OCI-LY7 (cell line): ENCODE measurements at regions not wholly inside any gene's neighbourhood (a gene's known extent, or its start where the extent isn't known, plus 50 kb on each side); places are given as distances from the start of the nearest gene placed in this dataset.

Experiments
- BruUV-seq: library from RNA; stranded (reverse); fragments of 400-500 nt; replicated peaks from 2 replicates; lab custom pipeline; 2021; lab: Mats Ljungman, UMichigan
- CTCF ChIA-PET: fragments of 300-600 bp; sonication (Branson Sonifier 250); formaldehyde crosslinking; loops from one replicate; lab custom pipeline; 2022; ENCODE audit warnings: antibody characterized with exemption; ENCODE audit not compliant: unreplicated experiment; lab: Charles Lee
- POLR2A ChIA-PET: fragments of 300-600 bp; sonication (Branson Sonifier 250); formaldehyde crosslinking; loops from one replicate; lab custom pipeline; 2022; ENCODE audit warnings: antibody characterized with exemption; lab: Charles Lee
- DNase-seq: peaks from one replicate; pipeline ENCODE4 v3.0.0-alpha.2; 2015; ENCODE audit warnings: low spot score
- H2AFZ ChIP-seq: fragments of 200-600 bp; sonication (generic), shearing (Covaris generic); 2 replicates; pipeline ENCODE4 v1.6.1; 2014; ENCODE audit warnings: mild to moderate bottlenecking, antibody characterized with exemption, low read length, moderate library complexity
- H3K27ac ChIP-seq: fragments of 200-600 bp; sonication (generic); 2 replicates; pipeline ENCODE4 v1.5.1; 2014; ENCODE audit warnings: mixed run types, low read depth, mild to moderate bottlenecking, moderate library complexity, low read length, inconsistent platforms; ENCODE audit not compliant: poor library complexity, severe bottlenecking
- H3K36me3 ChIP-seq: fragments of 200-600 bp; sonication (generic); 2 replicates; pipeline ENCODE4 v1.6.1; 2014; ENCODE audit warnings: mild to moderate bottlenecking, antibody characterized with exemption, low read length, moderate library complexity, mixed read lengths; ENCODE audit not compliant: insufficient read depth
- H3K4me1 ChIP-seq: fragments of 200-600 bp; sonication (generic); 2 replicates; pipeline ENCODE4 v1.5.1; 2014; ENCODE audit warnings: mild to moderate bottlenecking, low read length; ENCODE audit not compliant: insufficient read depth, poor library complexity, severe bottlenecking
- H3K4me2 ChIP-seq: fragments of 200-600 bp; sonication (generic); 2 replicates; pipeline ENCODE4 v1.6.1; 2014; ENCODE audit warnings: mild to moderate bottlenecking, low read length
- H3K4me3 ChIP-seq: fragments of 200-600 bp; sonication (generic); 2 replicates; pipeline ENCODE4 v1.5.1; 2014; ENCODE audit warnings: mild to moderate bottlenecking, low read depth, low read length; ENCODE audit not compliant: poor library complexity, severe bottlenecking
- H3K79me2 ChIP-seq: fragments of 200-600 bp; sonication (generic); 2 replicates; pipeline ENCODE4 v1.6.1; 2016; ENCODE audit warnings: low read depth, mild to moderate bottlenecking, low read length, moderate library complexity, mixed read lengths; ENCODE audit not compliant: insufficient read depth
- H3K9me2 ChIP-seq: fragments of 200-600 bp; sonication (generic); 2 replicates; pipeline ENCODE4 v1.6.1; 2016; ENCODE audit warnings: mild to moderate bottlenecking, low read length, mixed read lengths; ENCODE audit not compliant: insufficient read depth
- H3K9me3 ChIP-seq: fragments of 200-600 bp; sonication (generic); 2 replicates; pipeline ENCODE4 v1.6.1; 2014; ENCODE audit warnings: mild to moderate bottlenecking, mixed run types, low read length, mixed read lengths
- H4K20me1 ChIP-seq: fragments of 200-600 bp; sonication (generic); 2 replicates; pipeline ENCODE4 v1.6.1; 2014; ENCODE audit warnings: mild to moderate bottlenecking, antibody characterized with exemption, low read length, moderate library complexity, mixed read lengths; ENCODE audit not compliant: insufficient read depth
- EZH2phosphoT487 ChIP-seq: fragments of 200-600 bp; sonication (generic); IDR thresholded peaks from 2 replicates; pipeline ENCODE4 v1.6.1; 2018; ENCODE audit warnings: low read depth, borderline replicate concordance, mild to moderate bottlenecking, mixed run types, antibody characterized with exemption, low read length, moderate library complexity, mixed read lengths
- intact Hi-C: fragments of 100-400 bp; cut with micrococcal nuclease; formaldehyde crosslinking; loops from one replicate; pipeline ENCODE4 v1.10.0; 2022; ENCODE audit not compliant: unreplicated experiment
- TF ChIP-seq, protein P1 (sequence below): fragments of 200-600 bp; sonication (generic); conservative IDR thresholded peaks from 2 replicates; pipeline ENCODE4 v1.5.1; 2014; ENCODE audit warnings: mild to moderate bottlenecking, antibody characterized with exemption, low read length, moderate library complexity, mixed read lengths

DNA sequence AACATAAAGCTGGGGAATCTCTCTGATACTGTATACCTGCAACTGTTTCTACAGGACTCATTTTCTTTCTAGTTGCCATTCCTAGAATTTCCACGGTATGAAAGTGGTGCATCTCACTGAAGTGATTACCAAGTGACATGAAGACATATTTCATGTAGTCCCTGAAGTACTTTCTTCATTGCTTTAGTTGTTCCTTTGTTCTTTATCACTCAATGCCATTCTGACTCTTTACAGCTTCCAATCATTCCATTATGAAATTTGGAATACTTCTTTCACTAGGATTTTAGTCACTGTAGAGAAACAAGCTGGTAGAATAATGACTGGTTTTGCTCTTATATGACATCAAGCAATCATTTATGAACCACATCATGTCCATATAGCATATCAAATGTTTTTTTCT, 645.1 kb downstream of the CDH18 start:
- peaks cover 13% of the 10 kb centered on the region; the same call in 1 of the 2 replicates for H3K9me3 ChIP-seq
- no peaks in the 10 kb centered on the region for H4K20me1 ChIP-seq
- ChIA-PET POLR2A (interaction anchor here (0.6 to 2.4 kb wide), 3 partner anchors 11 to 45 kb away, joined by 4 to 10 read pairs (median 4); no protein-coding TSS in a partner anchor), CTCF (interaction anchor here (0.9 kb wide), 1 partner anchor 13 kb away, joined by 3 read pairs; no protein-coding TSS in a partner anchor)
- H3K9me2 ChIP-seq, result no peaks in the 10 kb centered on the region
- H3K4me1 ChIP-seq, result peaks cover 7% of the 10 kb centered on the region
- no TSS peak for BruUV-seq
- no peak overlapping the region for H3K27ac ChIP-seq
- H3K36me3 ChIP-seq, result no peaks in the 10 kb centered on the region
- TF ChIP-seq, protein P1, sequence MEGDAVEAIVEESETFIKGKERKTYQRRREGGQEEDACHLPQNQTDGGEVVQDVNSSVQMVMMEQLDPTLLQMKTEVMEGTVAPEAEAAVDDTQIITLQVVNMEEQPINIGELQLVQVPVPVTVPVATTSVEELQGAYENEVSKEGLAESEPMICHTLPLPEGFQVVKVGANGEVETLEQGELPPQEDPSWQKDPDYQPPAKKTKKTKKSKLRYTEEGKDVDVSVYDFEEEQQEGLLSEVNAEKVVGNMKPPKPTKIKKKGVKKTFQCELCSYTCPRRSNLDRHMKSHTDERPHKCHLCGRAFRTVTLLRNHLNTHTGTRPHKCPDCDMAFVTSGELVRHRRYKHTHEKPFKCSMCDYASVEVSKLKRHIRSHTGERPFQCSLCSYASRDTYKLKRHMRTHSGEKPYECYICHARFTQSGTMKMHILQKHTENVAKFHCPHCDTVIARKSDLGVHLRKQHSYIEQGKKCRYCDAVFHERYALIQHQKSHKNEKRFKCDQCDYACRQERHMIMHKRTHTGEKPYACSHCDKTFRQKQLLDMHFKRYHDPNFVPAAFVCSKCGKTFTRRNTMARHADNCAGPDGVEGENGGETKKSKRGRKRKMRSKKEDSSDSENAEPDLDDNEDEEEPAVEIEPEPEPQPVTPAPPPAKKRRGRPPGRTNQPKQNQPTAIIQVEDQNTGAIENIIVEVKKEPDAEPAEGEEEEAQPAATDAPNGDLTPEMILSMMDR, result no peak
- TF ChIP-seq EZH2phosphoT487, result no peak
- H3K79me2 ChIP-seq, result no peaks in the 10 kb centered on the region
- H2AFZ ChIP-seq, result peak overlapping the region; percentile 18; the same call in 1 of the 2 replicates
- H3K4me3 ChIP-seq, result no peak overlapping the region
- DNase-seq, result no peak
- no peak overlapping the region for H3K4me2 ChIP-seq
- intact Hi-C loops, result no loop called here

DNA sequence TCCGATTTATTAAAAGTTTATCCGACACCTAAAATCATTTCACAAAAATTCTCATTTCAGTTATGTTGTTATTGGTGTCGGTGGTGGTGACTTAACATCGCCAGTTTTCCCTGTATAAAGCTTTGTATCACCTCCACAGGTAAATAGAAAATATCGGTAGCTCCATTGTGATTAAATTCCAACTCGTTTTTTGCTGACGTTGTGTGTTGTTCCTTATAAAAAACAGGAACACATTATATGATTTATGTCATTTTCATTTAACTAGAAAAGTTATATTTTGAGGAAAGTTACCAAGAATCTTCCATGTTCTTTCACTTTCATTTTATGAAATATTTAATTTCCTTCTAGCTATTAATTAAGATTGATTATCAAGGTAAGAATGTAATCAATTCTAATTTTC, 635.9 kb downstream of the CDH18 start:
- peaks cover 12% of the 10 kb centered on the region for H3K4me1 ChIP-seq
- no peaks in the 10 kb centered on the region for H3K9me2 ChIP-seq
- no peak overlapping the region for H3K4me2 ChIP-seq
- H2AFZ ChIP-seq, result no peak overlapping the region
- no TSS peak for BruUV-seq
- DNase-seq, result no peak
- 0 out of 2 replicates have a peak, but pooled peaks cover 8% of the 10 kb centered on the region for H3K9me3 ChIP-seq
- no peak overlapping the region for H3K27ac ChIP-seq
- POLR2A ChIA-PET, result interaction anchor here (0.8 to 1.8 kb wide), 6 partner anchors 8 to 86 kb away, joined by 3 to 8 read pairs (median 4); no protein-coding TSS in a partner anchor
- no peaks in the 10 kb centered on the region for H3K79me2 ChIP-seq
- no peak overlapping the region for H3K4me3 ChIP-seq
- CTCF ChIA-PET, result no interaction called here
- intact Hi-C loops, result no loop called here
- no peaks in the 10 kb centered on the region for H4K20me1 ChIP-seq
- TF ChIP-seq EZH2phosphoT487, result no peak
- TF ChIP-seq, protein P1, result no peak
- H3K36me3 ChIP-seq, result no peaks in the 10 kb centered on the region

DNA sequence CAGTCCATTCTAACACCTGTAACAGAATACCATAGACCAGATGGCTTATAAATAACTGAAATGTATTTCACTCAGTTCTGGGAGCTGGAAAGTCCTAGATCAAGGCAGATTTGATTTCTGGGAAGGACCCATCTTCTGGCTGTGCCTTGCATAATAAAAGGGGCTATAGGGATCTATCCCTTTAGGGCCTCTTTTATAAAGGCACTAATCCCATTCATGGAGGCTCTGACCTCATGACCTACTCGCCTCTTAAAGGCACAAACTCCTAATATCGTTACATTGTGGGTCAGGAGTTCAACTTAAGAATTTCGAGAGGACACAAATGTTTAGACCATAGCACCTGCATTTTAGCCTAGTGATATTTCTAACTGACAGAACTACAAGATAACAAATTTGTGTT, 619.0 kb downstream of the CDH18 start:
- H2AFZ ChIP-seq, result peak overlapping the region; percentile 68
- no peak for DNase-seq

More for the DNA sequence above, 619.0 kb downstream of the CDH18 start:
- H4K20me1 ChIP-seq, result no peaks in the 10 kb centered on the region
- H3K79me2 ChIP-seq, result no peaks in the 10 kb centered on the region
- H3K27ac ChIP-seq, result no peak overlapping the region
- H3K4me1 ChIP-seq, result peaks cover 21% of the 10 kb centered on the region
- H3K36me3 ChIP-seq, result no peaks in the 10 kb centered on the region
- no TSS peak for BruUV-seq
- CTCF ChIA-PET, result no interaction called here
- H3K9me2 ChIP-seq, result no peaks in the 10 kb centered on the region
- POLR2A ChIA-PET, result interaction anchor here (1.2 to 1.3 kb wide), 2 partner anchors 9 to 11 kb away, joined by 3 to 4 read pairs; no protein-coding TSS in a partner anchor
- no peak overlapping the region for H3K4me2 ChIP-seq
- intact Hi-C loops, result no loop called here
- no peak overlapping the region for H3K4me3 ChIP-seq
- H3K9me3 ChIP-seq, result no peaks in the 10 kb centered on the region
- TF ChIP-seq EZH2phosphoT487, result no peak
- TF ChIP-seq, protein P1, result no peak
